H1 (cell line): ENCODE measurements at regions not wholly inside any gene's neighbourhood (a gene's known extent, or its start where the extent isn't known, plus 50 kb on each side); places are given as distances from the start of the nearest gene placed in this dataset.
A peak's percentile ranks its signal among the peaks of the same experiment; 100 is the strongest.

Source experiments
- CTCF ChIA-PET: fragments of 300-600 bp; sonication (Branson Sonifier 250); formaldehyde crosslinking; loops from one replicate; lab custom pipeline; 2021; ENCODE audit not compliant: partially characterized antibody; lab: Charles Lee
- POLR2A ChIA-PET: fragments of 300-600 bp; sonication (Branson Sonifier 250); formaldehyde crosslinking; loops from one replicate; lab custom pipeline; 2021; ENCODE audit warnings: inconsistent platforms; ENCODE audit not compliant: partially characterized antibody; lab: Charles Lee
- DNase-seq, 2 experiments: peaks; one replicate each; pipeline versions ENCODE4 v3.0.0 to v3.0.0-alpha.2; 2010 to 2022; ENCODE audit warnings: low spot score in 2 of 2, low read depth in 1 of 2, mixed read lengths in 1 of 2
- FAIRE-seq: peaks from 2 replicates; lab custom pipeline; 2011; peaks lifted over from hg19 to GRCh38; lab: Jason Lieb, UNC
- H2AFZ ChIP-seq: 2 replicates; pipeline ENCODE4 v1.8.1; 2012; ENCODE audit warnings: low read length, inconsistent platforms
- H2AK5ac ChIP-seq: 2 replicates; pipeline ENCODE4 v1.6.1; 2013; ENCODE audit warnings: low read depth, low read length
- H2BK120ac ChIP-seq: replicated peaks from 2 replicates; pipeline ENCODE3; 2013; ENCODE audit warnings: low read depth, low read length, inconsistent platforms
- H2BK12ac ChIP-seq: 2 replicates; pipeline ENCODE4 v1.6.1; 2013; ENCODE audit warnings: low read depth, low read length
- H2BK15ac ChIP-seq: 2 replicates; pipeline ENCODE4 v1.6.1; 2013; ENCODE audit warnings: low read length
- H2BK20ac ChIP-seq: 2 replicates; pipeline ENCODE4 v1.6.1; 2013; ENCODE audit warnings: low read length
- H2BK5ac ChIP-seq: 2 replicates; pipeline ENCODE4 v1.6.1; 2013; ENCODE audit warnings: low read depth, low read length
- H3K14ac ChIP-seq: 2 replicates; pipeline ENCODE4 v1.6.1; 2013; ENCODE audit warnings: inconsistent platforms; ENCODE audit not compliant: insufficient read length
- H3K18ac ChIP-seq: 2 replicates; pipeline ENCODE4 v1.6.1; 2013; ENCODE audit warnings: low read length; ENCODE audit errors: extremely low read depth
- H3K23ac ChIP-seq: 2 replicates; pipeline ENCODE4 v1.6.1; 2013; ENCODE audit warnings: inconsistent platforms; ENCODE audit not compliant: insufficient read length
- H3K23me2 ChIP-seq: 2 replicates; pipeline ENCODE4 v1.6.1; 2013; ENCODE audit warnings: low read depth, low read length
- H3K27ac ChIP-seq: 2 replicates; pipeline ENCODE4 v1.6.1; 2011; ENCODE audit warnings: low read depth, low read length, inconsistent platforms
- H3K27me3 ChIP-seq, 4 experiments: replicated peaks in 1 of 4; 1 replicate in 1 of 4; 2 replicates in 3 of 4; pipeline versions ENCODE4 v1.6.1 to v1.8.1; 2011 to 2013; ENCODE audit warnings: low read length in 3 of 4, mild to moderate bottlenecking in 3 of 4, inconsistent platforms in 2 of 4, mixed read lengths in 2 of 4, moderate library complexity in 1 of 4; ENCODE audit not compliant: control insufficient read depth in 3 of 4, insufficient read depth in 3 of 4; ENCODE audit errors: extremely low read depth in 1 of 4
- H3K36me3 ChIP-seq, 4 experiments: 2 replicates each; pipeline versions ENCODE4 v1.6.1 to v1.8.1; 2011 to 2013; ENCODE audit warnings: mild to moderate bottlenecking in 4 of 4, low read length in 3 of 4, moderate library complexity in 2 of 4, control low read depth in 1 of 4, inconsistent platforms in 1 of 4; ENCODE audit not compliant: insufficient read depth in 4 of 4, control insufficient read depth in 2 of 4
- H3K4ac ChIP-seq: replicated peaks from 2 replicates; pipeline ENCODE3; 2013; ENCODE audit warnings: low read length, low read depth, mixed read lengths, inconsistent platforms; ENCODE audit not compliant: insufficient read length
- H3K4me1 ChIP-seq, 4 experiments: replicated peaks in 1 of 4; 1 replicate in 1 of 4; 2 replicates in 3 of 4; pipeline versions ENCODE4 v1.6.1 to v1.8.1; 2011 to 2013; ENCODE audit warnings: low read length in 3 of 4, inconsistent platforms in 2 of 4, mixed read lengths in 1 of 4; ENCODE audit not compliant: insufficient read depth in 4 of 4, control insufficient read depth in 3 of 4
- H3K4me2 ChIP-seq, 2 experiments: 2 replicates each; pipeline versions ENCODE4 v1.6.1 to v1.8.1; 2011 to 2013; ENCODE audit warnings: low read depth in 2 of 2, low read length in 2 of 2, control low read depth in 1 of 2, inconsistent platforms in 1 of 2, mild to moderate bottlenecking in 1 of 2; ENCODE audit not compliant: insufficient read depth in 1 of 2
- H3K4me3 ChIP-seq, 4 experiments: fragments of 200-600, 300-600 bp in 1 of 4; sonication (generic), shearing (Covaris generic), sonication (Bioruptor Twin) in 1 of 4; 2 replicates each; pipeline versions ENCODE4 v1.5.1 to v1.8.1; 2011 to 2016; ENCODE audit warnings: low read length in 4 of 4, low read depth in 3 of 4, control low read depth in 2 of 4, inconsistent platforms in 2 of 4, mild to moderate bottlenecking in 2 of 4, mixed read lengths in 1 of 4, moderate library complexity in 1 of 4; ENCODE audit not compliant: insufficient read depth in 2 of 4; ENCODE audit errors: extremely low read depth in 1 of 4
- H3K56ac ChIP-seq: replicated peaks from 2 replicates; pipeline ENCODE3; 2013; ENCODE audit warnings: low read depth, mild to moderate bottlenecking, mixed read lengths, low read length, inconsistent platforms; ENCODE audit not compliant: insufficient read length
- H3K79me1 ChIP-seq: 2 replicates; pipeline ENCODE4 v1.6.1; 2013; ENCODE audit warnings: low read depth, low read length, control low read depth
- H3K79me2 ChIP-seq, 2 experiments: 2 replicates each; pipeline versions ENCODE4 v1.6.1 to v1.8.1; 2012 to 2013; ENCODE audit warnings: low read length in 2 of 2, mild to moderate bottlenecking in 2 of 2, inconsistent platforms in 1 of 2; ENCODE audit not compliant: insufficient read depth in 2 of 2, control insufficient read depth in 1 of 2
- H3K9ac ChIP-seq, 4 experiments: replicated peaks in 1 of 4; 1 replicate in 1 of 4; 2 replicates in 3 of 4; pipeline versions ENCODE4 v1.6.1 to v1.8.1; 2011 to 2013; ENCODE audit warnings: low read depth in 3 of 4, low read length in 3 of 4, control low read depth in 2 of 4, mild to moderate bottlenecking in 2 of 4, moderate library complexity in 2 of 4, inconsistent platforms in 1 of 4; ENCODE audit errors: extremely low read depth in 1 of 4
- H3K9me3 ChIP-seq, 2 experiments: 2 replicates each; pipeline versions ENCODE4 v1.6.1 to v1.8.1; 2012 to 2013; ENCODE audit warnings: mild to moderate bottlenecking in 2 of 2, moderate library complexity in 2 of 2, control low read depth in 1 of 2, inconsistent platforms in 1 of 2, low read depth in 1 of 2, low read length in 1 of 2, mixed read lengths in 1 of 2; ENCODE audit not compliant: insufficient read depth in 2 of 2
- H4K20me1 ChIP-seq, 2 experiments: replicated peaks in 1 of 2; 2 replicates each; pipeline versions ENCODE3 to v1.8.1; 2011 to 2013; ENCODE audit warnings: inconsistent platforms in 2 of 2, low read length in 2 of 2, mild to moderate bottlenecking in 1 of 2; ENCODE audit not compliant: insufficient read depth in 2 of 2, control insufficient read depth in 1 of 2
- H4K5ac ChIP-seq: 2 replicates; pipeline ENCODE4 v1.6.1; 2013; ENCODE audit warnings: low read length, low read depth, mixed read lengths, inconsistent platforms; ENCODE audit not compliant: insufficient read length
- H4K8ac ChIP-seq: 2 replicates; pipeline ENCODE4 v1.8.0; 2013; ENCODE audit warnings: mild to moderate bottlenecking, moderate library complexity, low read length, inconsistent platforms; ENCODE audit not compliant: insufficient read depth; ENCODE audit errors: extremely low read depth
- H4K91ac ChIP-seq: replicated peaks from 2 replicates; pipeline ENCODE3; 2013; ENCODE audit warnings: low read length, mixed read lengths, inconsistent platforms; ENCODE audit not compliant: insufficient read length
- BACH1 ChIP-seq: IDR thresholded peaks from 2 replicates; pipeline ENCODE4 v1.6.1; 2012; ENCODE audit warnings: low read length, improper control_type of control experiment
- NANOG ChIP-seq: IDR thresholded peaks from 2 replicates; pipeline ENCODE4 v1.6.1; 2011; ENCODE audit warnings: low read length, low read depth, mild to moderate bottlenecking, inconsistent platforms; ENCODE audit not compliant: insufficient read depth, poor library complexity, severe bottlenecking
- RAD21 ChIP-seq, 2 experiments: IDR thresholded peaks in 1 of 2; conservative IDR thresholded peaks in 1 of 2; 2 replicates each; pipeline ENCODE4 v1.6.1; 2011; ENCODE audit warnings: low read depth in 2 of 2, low read length in 2 of 2, improper control_type of control experiment in 1 of 2, inconsistent platforms in 1 of 2, mild to moderate bottlenecking in 1 of 2, moderate library complexity in 1 of 2
- WGBS, 2 experiments: shearing (Covaris generic) in 1 of 2; methylation state at CpG; one replicate each; pipeline versions ENCODE4 v1.1.6 to v1.1.7; 2013 to 2015; ENCODE audit warnings: low lambda C conversion rate in 2 of 2, mixed read lengths in 2 of 2, inconsistent platforms in 1 of 2, low coverage in 1 of 2, missing lambda C conversion rate in 1 of 2; ENCODE audit not compliant: insufficient replicate concordance in 2 of 2, insufficient coverage in 1 of 2, insufficient read length in 1 of 2; ENCODE audit errors: extremely low coverage in 1 of 2, missing lambda C conversion rate in 1 of 2; 5-methylcytosine and 5-hydroxymethylcytosine counted together

DNA sequence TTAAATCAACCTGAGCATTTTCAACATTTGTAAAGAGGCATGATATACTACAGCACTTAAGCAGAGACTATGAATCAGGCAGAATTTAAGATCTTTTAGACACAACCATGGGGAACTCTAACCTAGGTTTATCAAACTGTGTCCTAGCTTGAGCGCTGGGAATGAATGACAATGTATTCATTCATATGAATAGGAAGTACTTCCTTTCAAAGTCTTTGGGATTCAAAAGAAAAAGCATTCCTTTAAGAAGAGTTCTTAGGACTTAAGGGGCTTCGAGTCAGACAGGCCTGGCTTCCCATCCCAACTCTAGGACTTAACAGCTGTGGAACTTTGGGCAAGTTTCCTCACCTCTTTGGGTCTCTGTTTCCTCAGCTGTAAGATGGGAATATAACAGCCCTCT, 104.6 kb downstream of the ANAPC4 start:
- DNase-seq (no peak), FAIRE-seq (peak; percentile 94)
- H3K9ac ChIP-seq: no peak overlapping the region
- peak overlapping the region; percentile 15 to 54; a peak in 3 of 4 replicates for H3K4me2 ChIP-seq
- H3K23ac ChIP-seq: no peak overlapping the region
- H3K27me3 ChIP-seq: peaks cover 0 to 5% (median 0%) of the 10 kb centered on the region in 4 experiments; a peak in 2 of 7 replicates
- no peak overlapping the region for H3K14ac ChIP-seq
- no peaks in the 10 kb centered on the region for H3K79me2 ChIP-seq
- no peak overlapping the region for H3K56ac ChIP-seq
- peak overlapping the region in 1 of 4 experiments; percentile 22; a peak in 1 of 8 replicates for H3K4me3 ChIP-seq
- no peak overlapping the region for H2AFZ ChIP-seq
- CTCF ChIA-PET: interaction anchor here (0.7 to 1.5 kb wide), 4 partner anchors 9 to 173 kb away, joined by 3 to 5 read pairs (median 4); no protein-coding TSS in a partner anchor
- no peak overlapping the region for H3K4ac ChIP-seq
- H4K91ac ChIP-seq: no peak overlapping the region
- H3K4me1 ChIP-seq: peaks cover 0 to 16% (median 9%) of the 10 kb centered on the region in 4 experiments; a peak in 4 of 7 replicates
- H2AK5ac ChIP-seq: no peak overlapping the region
- H2BK5ac ChIP-seq: no peak overlapping the region
- no peak overlapping the region for H4K5ac ChIP-seq
- no peak overlapping the region for H2BK20ac ChIP-seq
- no peak overlapping the region for H3K27ac ChIP-seq
- H4K8ac ChIP-seq: no peak overlapping the region
- no peak overlapping the region for H2BK12ac ChIP-seq
- H3K9me3 ChIP-seq: no peaks in the 10 kb centered on the region
- H3K36me3 ChIP-seq: no peaks in the 10 kb centered on the region
- no peaks in the 10 kb centered on the region for H4K20me1 ChIP-seq
- no peak overlapping the region for H3K18ac ChIP-seq
- H3K23me2 ChIP-seq: no peaks in the 10 kb centered on the region
- no peak overlapping the region for H2BK120ac ChIP-seq
- no peaks in the 10 kb centered on the region for H3K79me1 ChIP-seq
- POLR2A ChIA-PET: no interaction called here
- WGBS, 2 experiments: 3% methylated on average over 2 of the region's 2 CpGs; no CpG with 5 or more reads in 1 of the 2 experiments
- H2BK15ac ChIP-seq: no peak overlapping the region
- peak; percentile 69 for TF ChIP-seq NANOG
- no peak for TF ChIP-seq RAD21 (IDR thresholded peaks at IDR 0.05 in 1 of 2, conservative IDR thresholded peaks at IDR 0.05 in 1 of 2; ENCODE audit: low read depth in 2 of 2, low read length in 2 of 2)
- TF ChIP-seq BACH1: no peak
